ENCODE measurements at regions not wholly inside any gene's neighbourhood (a gene's known extent, or its start where the extent isn't known, plus 50 kb on each side); places are given as distances from the start of the nearest gene placed in this dataset.
A peak's percentile ranks its signal among the peaks of the same experiment; 100 is the strongest.
"Not testable (repeated sequence)": the region's sequence is repeated elsewhere in the genome, so short reads cannot be mapped to it uniquely, and the experiment has no call there.

DNA sequence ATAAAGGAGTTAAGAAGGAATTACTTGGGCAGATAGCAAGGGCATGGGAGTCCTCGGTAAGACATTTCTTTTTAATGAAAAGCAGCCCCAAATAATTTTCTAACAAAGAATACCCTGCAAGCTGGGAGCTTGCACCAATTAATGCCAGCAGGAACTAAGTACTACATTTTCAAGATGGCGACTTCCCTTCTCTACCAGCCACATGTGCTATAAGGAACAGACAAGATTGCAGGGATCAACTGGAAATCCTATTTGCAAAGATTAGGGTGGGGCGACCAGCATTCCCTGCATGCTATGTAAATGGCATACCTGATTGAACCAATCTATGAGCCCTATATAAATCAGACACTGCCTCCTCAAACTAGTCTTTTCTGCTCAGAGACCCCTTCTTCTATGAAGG lies 827.5 kb downstream of the ADCYAP1 start:
- DNase-seq = no peak

DNA sequence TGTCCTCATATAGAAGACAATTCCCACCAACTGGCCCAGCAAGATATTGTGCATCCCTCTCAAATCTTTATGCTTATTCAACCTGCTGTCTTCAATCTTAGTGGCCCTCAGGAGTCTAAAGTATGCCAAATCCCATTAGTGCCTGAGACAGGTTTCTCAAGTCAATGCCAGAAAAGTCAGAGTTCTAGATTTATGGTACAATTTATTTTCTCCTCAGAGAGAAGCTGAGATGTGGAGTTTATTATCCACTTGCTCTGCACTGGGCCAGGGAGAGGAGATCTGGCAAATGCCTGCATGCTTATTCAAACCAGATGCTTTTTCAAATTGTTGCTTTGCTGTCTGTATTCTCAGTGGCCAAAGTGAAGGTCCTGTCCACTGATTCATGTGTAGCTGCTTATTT lies 825.2 kb downstream of the METTL4 start:
- no peak for DNase-seq

DNA sequence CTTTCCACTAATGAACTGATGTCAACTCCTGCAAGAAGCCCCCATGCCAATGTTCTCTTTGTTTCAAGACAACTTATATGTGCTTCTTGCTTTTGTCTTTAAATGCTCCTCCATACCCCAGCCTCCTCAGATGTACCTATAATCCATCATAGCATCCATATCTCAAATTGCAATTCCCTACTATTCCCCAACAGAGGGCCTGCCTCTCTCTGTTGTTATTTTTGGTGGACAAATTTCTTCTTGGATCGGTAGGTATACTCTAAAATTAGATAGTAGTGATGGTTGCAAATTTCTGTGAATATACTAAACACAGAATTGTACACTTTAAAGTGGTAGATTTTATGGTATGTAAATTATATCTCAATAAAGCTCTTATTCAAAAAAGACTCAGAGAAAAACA lies 820.1 kb downstream of the METTL4 start:
- no peak for DNase-seq

DNA sequence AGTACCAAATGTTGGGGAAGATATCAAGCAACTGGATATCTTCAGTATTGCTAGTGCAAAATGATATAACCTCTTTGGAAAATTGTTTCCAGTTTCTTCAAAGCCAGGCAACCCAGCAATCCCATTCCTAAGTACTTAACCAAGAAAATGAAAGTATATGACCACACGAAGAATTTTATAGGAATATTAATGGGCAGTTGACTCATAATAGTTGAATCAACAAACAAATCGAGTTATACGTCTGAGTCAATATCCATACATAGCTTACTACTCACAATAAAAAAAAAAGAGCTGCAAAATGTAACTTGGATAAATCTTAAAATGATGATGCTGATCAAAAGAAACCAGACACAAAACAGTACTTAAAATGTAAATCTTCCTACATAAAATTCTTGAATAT lies 810.4 kb downstream of the METTL4 start:
- no peak for DNase-seq

DNA sequence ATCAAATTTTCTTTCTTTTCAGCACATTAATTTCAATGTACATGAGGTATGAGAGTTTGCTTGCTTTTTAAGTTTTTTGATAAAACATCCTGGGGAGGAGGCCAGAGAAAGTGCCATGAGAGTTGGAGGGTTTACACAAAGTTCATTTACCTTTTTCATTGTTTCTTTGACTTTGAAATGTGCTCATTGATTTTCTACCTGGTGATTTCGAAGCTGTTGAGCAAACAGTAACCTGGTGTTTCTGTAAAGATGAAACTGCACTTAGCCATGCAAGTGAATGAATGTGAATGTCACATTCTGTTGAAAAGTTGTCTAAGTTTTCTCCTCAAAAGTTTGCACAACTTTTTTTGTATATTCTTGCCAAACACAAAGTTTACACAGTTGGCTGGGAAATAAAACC lies 797.0 kb downstream of the METTL4 start:
- no peak for DNase-seq

DNA sequence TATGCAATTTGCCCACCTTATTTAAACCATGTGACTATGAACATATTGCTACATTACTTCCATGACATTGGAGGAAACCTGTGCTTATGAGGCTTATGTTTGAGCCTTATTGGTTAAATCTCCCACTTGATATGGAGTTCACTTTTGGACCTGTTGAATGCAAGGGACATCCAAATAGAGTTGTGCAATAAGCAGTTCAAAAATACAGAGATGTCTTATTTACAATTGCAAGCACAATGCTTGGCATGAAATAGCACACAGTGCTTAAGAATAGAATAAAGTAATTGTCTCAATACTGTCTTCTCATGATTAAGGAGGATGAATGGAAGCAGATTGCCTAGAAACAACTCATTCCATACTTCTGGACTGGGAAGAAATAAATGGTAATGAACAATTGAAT lies 793.5 kb downstream of the METTL4 start:
- DNase-seq = no peak

DNA sequence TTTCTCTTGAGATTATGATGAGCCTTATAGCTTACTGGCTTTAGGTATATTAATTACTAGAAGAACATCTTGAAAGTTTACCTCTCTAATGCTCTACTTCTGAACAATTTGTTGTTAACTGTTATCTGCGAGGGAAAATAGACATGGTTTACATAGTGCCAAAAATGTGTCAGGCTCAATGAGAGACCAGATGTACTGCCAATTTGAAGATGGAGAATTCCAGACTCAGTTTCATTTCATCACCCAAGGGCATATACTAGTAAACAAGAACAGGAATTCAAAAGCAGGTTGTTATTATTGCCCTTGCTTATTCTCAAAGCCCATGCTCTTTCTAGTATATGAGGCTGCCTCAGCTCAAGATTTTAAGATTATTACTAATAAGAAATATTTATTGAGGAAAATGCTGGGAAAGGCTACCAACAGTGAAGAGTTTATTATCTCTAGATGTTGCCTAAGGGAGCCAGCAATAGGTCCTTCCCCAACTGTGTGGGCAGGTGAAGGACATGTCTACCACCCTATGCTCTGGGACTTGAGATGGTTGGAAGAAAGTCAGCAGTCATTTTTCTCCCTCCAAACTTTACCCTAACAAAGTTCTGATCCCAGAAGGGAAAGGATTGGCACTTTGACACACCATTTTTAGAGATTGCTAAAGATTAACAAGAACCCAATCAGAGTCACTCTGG lies 792.7 kb downstream of the METTL4 start:
- no peak for DNase-seq

DNA sequence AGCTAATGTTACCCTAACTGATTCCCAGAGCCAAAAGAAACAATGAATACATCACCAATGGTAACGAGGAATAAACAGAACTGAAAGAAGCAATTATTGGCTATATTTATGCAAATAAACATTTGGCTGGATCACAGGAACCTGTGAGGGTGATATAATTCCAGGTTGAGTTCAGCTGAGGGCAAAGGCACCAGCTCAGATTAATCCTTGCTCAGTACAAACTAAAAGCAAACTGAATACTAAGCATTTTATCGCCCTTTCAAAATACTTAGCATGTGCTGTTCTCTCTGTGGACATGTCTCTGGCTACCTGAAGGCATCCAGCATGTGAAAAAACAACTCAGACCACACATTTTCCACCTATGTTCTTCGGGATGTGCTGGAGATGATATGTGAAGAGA lies 791.7 kb downstream of the METTL4 start:
- DNase-seq = no peak

DNA sequence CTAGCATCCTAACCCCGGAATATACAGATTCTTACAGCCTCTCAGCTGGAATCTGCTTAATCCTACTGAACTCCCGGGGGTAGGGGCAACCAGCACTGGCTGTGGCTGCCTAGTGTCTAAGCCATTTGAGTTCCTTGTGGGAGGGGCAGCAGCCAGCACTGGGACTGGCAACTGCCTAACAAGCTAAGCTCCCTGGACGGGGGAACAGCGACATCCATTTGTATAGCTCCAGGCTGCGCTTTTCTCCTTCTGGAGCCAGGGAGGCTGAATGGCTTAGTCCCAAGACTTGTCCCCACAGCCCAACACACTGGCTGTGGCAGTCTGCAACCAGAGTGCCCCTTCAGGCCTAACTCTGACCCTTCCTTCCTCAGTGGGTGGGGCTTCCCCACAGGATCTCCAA lies 787.2 kb downstream of the METTL4 start:
- DNase-seq = no peak

DNA sequence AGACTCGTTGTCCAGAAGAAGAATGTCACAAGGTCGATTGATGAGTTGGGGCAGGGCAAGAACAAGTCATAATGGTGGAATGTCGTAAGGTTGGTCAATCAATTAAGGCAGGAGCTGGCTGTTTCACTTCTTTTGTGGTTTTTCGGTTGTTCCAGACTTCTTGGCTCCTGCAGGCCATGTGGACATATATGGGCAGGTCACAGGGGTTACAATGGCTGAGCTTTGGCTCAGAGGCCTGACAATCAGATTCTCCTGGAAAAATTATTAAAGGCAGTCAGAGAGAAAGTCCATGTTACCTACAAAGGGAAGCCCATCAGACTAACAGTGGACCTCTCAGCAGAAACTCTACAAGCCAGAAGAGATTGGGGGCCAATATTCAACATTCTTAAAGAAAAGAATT lies 785.3 kb downstream of the METTL4 start:
- not testable (repeated sequence) for DNase-seq

DNA sequence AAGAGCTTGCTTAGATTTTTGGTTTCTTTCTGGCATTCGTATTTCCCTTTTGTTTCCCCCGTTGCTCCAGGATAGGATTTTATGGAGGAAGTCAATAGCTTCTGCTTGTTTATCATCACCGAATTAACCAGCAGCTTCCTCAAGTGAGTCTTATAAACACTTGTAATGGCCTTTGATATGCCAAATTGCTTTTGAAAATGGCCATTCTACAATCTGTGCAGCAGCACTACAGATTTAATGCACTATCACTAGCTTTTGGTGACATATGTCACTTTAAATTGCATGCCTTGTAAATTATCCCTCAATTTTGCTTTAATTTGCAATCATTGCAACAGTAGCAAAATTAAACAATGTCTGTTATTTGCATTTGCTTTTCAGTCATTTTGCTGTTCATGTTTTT lies 774.7 kb downstream of the METTL4 start:
- DNase-seq = peak; percentile 18

DNA sequence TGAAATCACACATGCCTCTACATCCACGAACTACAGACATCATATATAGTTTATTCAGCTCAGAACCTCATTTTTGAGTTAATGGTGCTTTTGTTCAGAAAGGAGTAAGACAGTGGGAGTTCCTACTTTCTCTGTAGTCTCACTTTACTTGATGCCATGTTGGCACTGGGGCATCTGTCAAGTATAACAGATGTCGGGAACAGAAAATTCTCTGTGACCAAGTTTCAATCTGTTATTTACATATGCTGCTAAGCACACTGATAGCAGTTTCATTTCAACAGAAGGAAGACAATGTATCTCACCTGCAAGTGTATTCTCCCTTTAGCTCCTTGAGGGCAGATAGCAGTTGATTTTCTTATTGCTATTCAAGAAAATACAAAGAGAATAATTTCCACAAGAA lies 774.1 kb downstream of the METTL4 start:
- no peak for DNase-seq

DNA sequence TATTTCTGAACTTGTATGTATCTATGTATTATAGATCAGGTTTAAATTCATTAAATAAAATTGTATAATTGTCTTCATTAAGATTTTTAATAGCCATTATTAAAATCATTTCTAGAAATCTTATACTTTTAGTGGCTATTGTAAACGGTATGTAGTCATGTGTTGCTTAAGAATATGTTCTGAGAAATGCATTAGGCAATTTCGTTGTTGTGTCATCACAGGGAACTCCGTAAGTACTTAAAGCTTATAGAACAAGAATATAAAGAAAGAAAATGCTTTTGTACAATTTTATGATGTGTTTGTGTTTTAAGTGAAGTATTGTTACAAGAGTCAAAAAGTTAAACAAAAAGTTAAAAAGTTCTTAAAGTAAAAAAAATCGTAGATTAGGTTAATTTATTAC lies 765.8 kb downstream of the METTL4 start:
- DNase-seq = no peak

DNA sequence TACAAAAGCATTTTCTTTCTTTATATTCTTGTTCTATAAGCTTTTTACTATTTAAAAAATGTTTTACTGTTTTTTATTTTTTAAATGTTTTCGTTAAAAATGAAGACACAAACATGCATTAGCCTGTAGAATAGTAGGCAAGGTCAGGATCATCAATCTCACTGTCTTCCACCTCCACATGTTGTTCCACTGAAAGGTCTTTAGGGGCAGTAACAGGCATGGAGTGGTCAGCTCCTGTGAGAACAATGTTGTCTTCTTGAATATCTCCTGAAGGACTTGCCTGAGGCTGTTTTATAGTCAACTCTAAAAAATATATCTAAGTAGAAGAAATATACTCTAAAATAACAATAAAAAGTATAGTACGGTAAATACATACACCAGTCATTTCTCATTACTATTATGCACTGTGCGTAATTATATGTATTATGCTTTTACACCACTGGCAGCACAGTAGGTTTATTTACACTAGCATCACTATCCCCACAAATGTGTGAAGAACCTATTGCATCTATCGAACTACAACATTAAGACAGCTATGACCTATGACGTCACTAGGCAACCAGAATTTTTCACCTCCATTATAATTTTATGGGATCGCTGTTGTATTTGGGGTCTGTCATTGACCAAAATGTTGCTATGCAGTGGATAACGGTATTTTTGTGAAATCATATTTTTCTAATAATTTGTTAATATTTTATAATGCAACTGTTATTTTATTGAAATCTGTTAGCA lies 764.3 kb downstream of the METTL4 start:
- DNase-seq = no peak

DNA sequence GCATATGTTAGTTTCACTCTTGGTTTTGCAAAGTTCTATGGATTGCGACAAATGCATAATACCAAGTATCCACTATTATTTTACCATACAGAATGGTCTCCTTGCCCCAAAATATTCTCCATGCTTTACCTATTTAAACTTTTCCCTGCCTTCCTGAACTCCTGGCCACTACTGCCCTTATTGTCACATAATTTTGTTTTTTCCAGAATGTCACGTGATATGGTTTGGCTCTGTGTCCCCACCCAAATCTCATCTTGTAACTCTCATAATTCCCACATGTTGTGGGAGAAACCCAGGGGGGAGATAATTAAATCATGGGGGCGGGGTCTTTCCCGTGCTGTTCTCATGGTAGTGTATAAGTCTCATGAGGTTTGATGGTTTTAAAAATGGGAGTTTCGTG lies 760.0 kb downstream of the METTL4 start:
- DNase-seq = no peak

DNA sequence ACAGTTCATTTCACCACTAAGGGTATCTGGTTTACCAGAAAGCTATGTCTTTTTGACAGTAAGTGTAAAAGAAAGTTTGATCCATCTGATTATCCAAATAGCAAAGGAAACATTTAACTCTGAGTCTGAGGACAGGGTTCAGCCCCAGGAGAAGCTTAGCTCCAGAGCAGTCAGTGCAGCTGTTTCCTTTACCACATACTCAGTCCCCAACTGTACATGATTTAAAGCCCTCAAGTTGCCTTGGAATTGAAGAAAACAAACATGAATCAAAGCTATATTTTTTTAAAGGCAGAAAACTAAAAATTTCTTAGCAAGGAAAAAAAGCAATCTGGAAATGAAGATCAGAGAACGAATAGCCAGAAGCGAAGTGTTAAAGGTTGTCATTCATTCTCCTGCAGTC lies 746.0 kb downstream of the METTL4 start:
- no peak for DNase-seq

DNA sequence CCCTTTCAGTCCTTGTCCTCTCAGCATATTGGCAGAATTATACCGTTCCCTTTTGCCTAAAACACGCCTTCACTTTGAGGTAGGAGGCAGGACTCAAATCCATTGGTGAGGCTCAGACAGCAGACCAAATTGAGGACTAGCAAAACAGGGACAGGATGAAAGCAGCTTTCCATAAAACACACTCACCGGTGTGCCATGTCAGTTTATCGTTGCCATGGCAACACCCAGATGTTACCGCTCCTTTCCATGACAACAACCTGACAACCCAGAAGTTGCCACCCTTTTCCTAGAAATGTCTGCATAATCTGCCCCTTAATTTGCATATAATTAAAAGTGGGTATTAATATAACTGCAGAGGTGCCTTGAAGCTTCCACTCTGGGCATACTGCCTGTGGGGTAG lies 730.4 kb downstream of the METTL4 start:
- DNase-seq = no peak

DNA sequence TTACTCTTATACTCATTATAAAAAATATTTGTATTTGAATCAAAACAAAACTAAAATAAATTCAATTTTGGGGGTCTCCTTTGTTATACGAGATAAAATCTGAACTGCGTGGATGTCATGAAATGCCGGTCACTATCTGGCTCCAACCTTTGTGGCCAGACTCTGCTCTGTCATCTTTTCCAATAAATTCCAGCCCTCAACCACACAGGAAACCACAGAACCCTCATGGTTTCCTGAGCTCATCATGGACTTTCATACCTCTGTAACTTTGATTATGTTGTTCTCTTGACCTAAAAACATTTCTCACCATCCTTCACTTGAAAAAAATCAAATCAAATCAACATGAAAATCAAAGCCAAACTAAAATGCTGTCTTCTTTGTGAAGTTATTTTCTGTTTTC lies 724.7 kb downstream of the METTL4 start:
- no peak for DNase-seq

DNA sequence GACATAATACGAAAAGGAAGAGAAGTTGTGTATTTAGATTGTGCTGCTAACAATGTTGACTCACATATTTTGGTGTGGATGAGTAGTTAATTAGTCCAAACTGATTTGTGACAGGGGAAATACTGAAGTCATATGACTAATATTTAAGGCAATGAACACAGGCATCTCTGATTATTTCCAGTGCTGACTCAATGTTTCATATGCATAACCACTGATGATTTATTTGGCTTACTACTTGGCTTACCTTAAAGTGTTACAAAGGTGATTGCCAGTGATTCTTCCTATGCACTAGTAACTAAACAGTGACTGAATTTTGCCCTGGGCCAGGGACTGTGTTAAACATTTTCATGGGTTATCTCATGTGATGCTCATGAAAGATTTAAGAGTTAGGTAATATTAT lies 722.6 kb downstream of the METTL4 start:
- no peak for DNase-seq

DNA sequence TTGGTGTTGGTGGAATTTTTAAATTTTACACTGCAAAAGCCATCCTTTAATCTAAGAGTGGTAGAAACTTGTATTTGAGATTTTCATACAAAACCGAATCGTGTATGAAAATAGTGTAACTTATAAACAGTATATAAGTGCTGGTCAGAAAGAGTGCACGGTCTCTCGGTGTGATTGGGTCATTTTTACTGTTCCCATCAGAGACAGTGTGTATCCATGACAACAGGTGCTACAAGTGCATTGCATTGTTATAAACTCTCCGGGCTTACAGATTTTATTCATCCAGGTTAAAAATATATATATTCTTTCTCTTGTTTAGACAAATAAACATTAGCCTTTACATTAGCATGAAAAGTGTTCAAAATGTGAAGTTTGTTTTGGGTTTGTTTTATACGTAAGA lies 721.9 kb downstream of the METTL4 start:
- no peak for DNase-seq

DNA sequence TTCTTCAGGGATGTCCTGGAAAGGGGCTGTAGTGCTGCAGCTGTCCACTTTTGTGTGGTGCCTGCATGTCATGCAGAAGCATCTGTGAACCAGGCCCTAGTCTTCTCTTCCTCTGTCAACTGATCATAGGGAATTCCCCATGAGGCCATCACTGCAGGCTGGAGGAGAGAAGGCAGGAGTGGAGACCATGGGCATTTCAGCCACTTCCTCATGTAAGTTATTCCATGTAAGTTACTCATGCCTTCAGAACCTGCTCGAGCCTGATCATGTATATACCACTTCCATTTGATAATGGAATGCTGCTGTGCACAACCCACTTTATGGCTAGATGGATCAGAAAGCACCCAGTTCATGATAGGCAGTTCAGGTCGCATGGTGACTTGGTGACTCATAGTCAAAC lies 714.0 kb downstream of the METTL4 start:
- not testable (repeated sequence) for DNase-seq

DNA sequence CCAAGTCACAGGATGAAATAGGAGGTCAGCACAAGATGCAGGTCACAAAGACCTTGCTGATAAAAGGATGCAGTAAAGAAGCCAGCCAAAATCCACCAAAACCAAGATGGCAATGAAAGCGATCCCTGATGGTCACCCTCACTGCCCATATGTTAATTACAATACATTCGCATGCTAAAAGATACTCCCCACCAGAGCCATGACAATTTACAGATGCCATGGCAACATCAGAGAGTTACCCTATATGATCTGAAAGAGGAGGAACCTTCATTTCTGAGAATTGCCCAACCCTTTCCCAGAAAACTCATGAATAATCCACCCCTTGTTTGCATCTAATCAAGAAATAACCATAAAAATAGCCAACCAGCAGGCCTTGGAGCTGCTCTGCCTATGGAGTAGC lies 709.8 kb downstream of the METTL4 start:
- no peak for DNase-seq

DNA sequence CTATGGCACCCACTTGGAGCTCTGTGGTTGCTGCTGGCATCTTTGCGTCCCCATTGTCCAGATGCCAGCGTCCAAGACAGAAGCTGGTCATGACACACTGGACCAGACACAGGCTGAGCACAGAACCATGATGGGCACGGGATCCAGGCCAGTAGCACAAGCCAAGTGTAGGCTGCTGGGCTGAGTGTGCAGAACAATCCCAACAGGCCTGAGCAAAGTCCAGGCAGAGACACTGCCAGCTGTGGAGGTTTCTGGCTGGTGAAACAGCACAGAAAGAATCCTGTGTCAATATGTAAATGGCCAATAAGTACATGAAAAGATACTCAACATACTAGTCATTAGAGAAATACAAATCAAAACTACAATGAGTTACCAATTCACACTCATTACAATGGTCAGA lies 705.4 kb downstream of the METTL4 start:
- DNase-seq = no peak

DNA sequence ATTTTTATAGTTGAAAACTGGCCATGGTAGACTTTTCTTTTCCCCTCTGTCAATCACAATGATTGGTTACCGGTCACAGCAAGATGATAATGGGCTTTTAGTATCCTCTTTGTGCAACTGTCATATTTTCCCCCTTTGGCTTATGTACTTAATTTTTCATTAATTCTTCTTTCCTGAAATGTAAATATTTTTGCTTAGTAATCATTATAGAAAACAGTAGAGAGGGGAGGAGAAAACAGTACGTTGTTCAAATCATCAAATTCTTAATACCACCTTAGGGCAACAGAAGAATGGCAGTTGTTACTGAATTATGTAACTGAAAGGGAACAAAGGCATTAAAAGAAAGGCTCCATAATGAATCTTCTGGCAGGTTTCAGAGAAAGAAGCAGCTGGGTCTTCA lies 699.0 kb downstream of the METTL4 start:
- DNase-seq = no peak

DNA sequence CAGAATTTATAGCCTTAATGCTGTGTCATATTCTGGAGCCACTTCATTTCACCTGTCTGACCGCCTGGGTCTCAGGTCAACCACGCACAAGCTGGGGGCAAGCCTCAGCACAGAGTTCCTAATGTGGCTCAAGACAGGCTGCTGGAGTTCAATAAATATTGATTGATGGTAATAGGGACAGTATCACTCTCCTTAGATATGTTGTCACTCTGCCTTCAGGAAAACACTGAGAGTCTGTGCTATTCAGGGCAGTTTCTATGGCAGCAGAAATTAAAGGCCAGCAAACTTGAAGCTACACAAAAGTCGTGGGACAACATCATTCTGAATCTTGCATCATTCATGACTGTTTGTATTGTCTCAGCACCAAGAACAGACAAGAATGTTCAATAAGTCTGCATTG lies 696.1 kb downstream of the METTL4 start:
- no peak for DNase-seq
